Fibroblast of villous mesenchyme (primary cell): ENCODE measurements at regions not wholly inside any gene's neighbourhood (a gene's known extent, or its start where the extent isn't known, plus 50 kb on each side); places are given as distances from the start of the nearest gene placed in this dataset.

Experiments
- DNase-seq: peaks from one replicate; pipeline ENCODE4 v3.0.0-alpha.2; 2010; ENCODE audit warnings: low read depth
- H3K4me3 ChIP-seq: 2 replicates; pipeline ENCODE4 v1.5.1; 2011; ENCODE audit warnings: low read depth, mild to moderate bottlenecking, low read length
- CTCF ChIP-seq: IDR thresholded peaks from 2 replicates; pipeline ENCODE4 v1.5.1; 2012; ENCODE audit warnings: low read depth, mild to moderate bottlenecking, low read length; ENCODE audit not compliant: insufficient read depth

GRCh38 chr4:43855283-43855682 lies 593.3 kb downstream of the KCTD8 start:
- TF ChIP-seq CTCF = no peak
- H3K4me3 ChIP-seq = no peak overlapping the region
- no peak for DNase-seq

GRCh38 chr4:43864616-43865146 lies 583.9 kb downstream of the KCTD8 start:
- no peak for DNase-seq
- no peak for TF ChIP-seq CTCF
- no peak overlapping the region for H3K4me3 ChIP-seq

GRCh38 chr4:43867908-43868307 lies 580.7 kb downstream of the KCTD8 start:
- no peak overlapping the region for H3K4me3 ChIP-seq
- DNase-seq = no peak
- TF ChIP-seq CTCF = no peak

GRCh38 chr4:43875655-43876054 lies 573.0 kb downstream of the KCTD8 start:
- no peak for TF ChIP-seq CTCF
- DNase-seq = no peak
- H3K4me3 ChIP-seq = no peak overlapping the region

- DNase-seq = no peak
- no peak for TF ChIP-seq CTCF
- no peak overlapping the region for H3K4me3 ChIP-seq
Observed at GRCh38 chr4:43882470-43882869, 566.1 kb downstream of the KCTD8 start.

GRCh38 chr4:43886196-43886595 lies 562.4 kb downstream of the KCTD8 start:
- DNase-seq = no peak
- no peak overlapping the region for H3K4me3 ChIP-seq
- TF ChIP-seq CTCF = no peak

GRCh38 chr4:43898836-43899235 lies 549.8 kb downstream of the KCTD8 start:
- no peak for DNase-seq
- H3K4me3 ChIP-seq = no peak overlapping the region
- no peak for TF ChIP-seq CTCF
